Glutamatergic neuron (in vitro differentiated cells): ENCODE measurements at regions not wholly inside any gene's neighbourhood (a gene's known extent, or its start where the extent isn't known, plus 50 kb on each side); places are given as distances from the start of the nearest gene placed in this dataset.
"Not testable (repeated sequence)": the region's sequence is repeated elsewhere in the genome, so short reads cannot be mapped to it uniquely, and the experiment has no call there.

Experiments used
- DNase-seq: peaks from one replicate; pipeline ENCODE4 v3.0.0; 2022
- H3K27ac Mint-ChIP-seq: one replicate; pipeline ENCODE4 v1.8.0; 2020; ENCODE audit warnings: mild to moderate bottlenecking, mixed read lengths, inconsistent platforms; ENCODE audit not compliant: unreplicated experiment
- H3K27me3 Mint-ChIP-seq: one replicate; pipeline ENCODE4 v1.8.0; 2020; ENCODE audit warnings: mild to moderate bottlenecking, moderate library complexity, mixed read lengths, inconsistent platforms; ENCODE audit not compliant: unreplicated experiment
- H3K36me3 Mint-ChIP-seq: one replicate; pipeline ENCODE4 v1.8.0; 2020; ENCODE audit warnings: mild to moderate bottlenecking, mixed read lengths, inconsistent platforms; ENCODE audit not compliant: unreplicated experiment
- H3K4me1 Mint-ChIP-seq: one replicate; pipeline ENCODE4 v1.8.0; 2020; ENCODE audit warnings: mild to moderate bottlenecking, low read depth, mixed read lengths, inconsistent platforms; ENCODE audit not compliant: unreplicated experiment
- H3K4me3 Mint-ChIP-seq: one replicate; pipeline ENCODE4 v1.8.0; 2020; ENCODE audit warnings: mild to moderate bottlenecking, mixed read lengths, inconsistent platforms; ENCODE audit not compliant: unreplicated experiment
- H3K9me3 Mint-ChIP-seq: one replicate; pipeline ENCODE4 v1.8.0; 2020; ENCODE audit warnings: mild to moderate bottlenecking, moderate library complexity, mixed read lengths, inconsistent platforms; ENCODE audit not compliant: unreplicated experiment
- CTCF ChIP-seq: fragments of 200-600 bp; sonication (generic); IDR thresholded peaks from one replicate; pipeline ENCODE4 v1.5.0; 2021; ENCODE audit not compliant: partially characterized antibody, unreplicated experiment

- DNase-seq = no peak
- peaks cover 3% of the 10 kb centered on the region for H3K9me3 Mint-ChIP-seq
- no peaks in the 10 kb centered on the region for H3K27me3 Mint-ChIP-seq
- H3K4me3 Mint-ChIP-seq = no peak overlapping the region
- TF ChIP-seq CTCF = no peak
- no peak overlapping the region for H3K27ac Mint-ChIP-seq
- peaks cover 6% of the 10 kb centered on the region for H3K36me3 Mint-ChIP-seq
- no peaks in the 10 kb centered on the region for H3K4me1 Mint-ChIP-seq
These were observed 80.6 kb upstream of the BEND6 start for GRCh38 chr6:56874328-56874727.

GRCh38 chr6:56870053-56870452 lies 84.9 kb upstream of the BEND6 start:
- not testable (repeated sequence) for H3K27me3 Mint-ChIP-seq, H3K27ac Mint-ChIP-seq, DNase-seq

GRCh38 chr6:56869346-56869745 lies 85.6 kb upstream of the BEND6 start:
- TF ChIP-seq CTCF = no peak
- Mint-ChIP-seq H3K4me3 (no peak overlapping the region), H3K27me3 (peaks cover 1% of the 10 kb centered on the region), H3K4me1 (no peaks in the 10 kb centered on the region), H3K9me3 (no peaks in the 10 kb centered on the region), H3K36me3 (no peaks in the 10 kb centered on the region), H3K27ac (no peak overlapping the region)
- DNase-seq = no peak

More at GRCh38 chr6:56870053-56870452, 84.9 kb upstream of the BEND6 start:
- H3K4me1 Mint-ChIP-seq, H3K4me3 Mint-ChIP-seq, H3K36me3 Mint-ChIP-seq, H3K9me3 Mint-ChIP-seq: not testable (repeated sequence)

- Mint-ChIP-seq H3K36me3 (no peaks in the 10 kb centered on the region), H3K27me3 (peaks cover 1% of the 10 kb centered on the region), H3K9me3 (no peaks in the 10 kb centered on the region), H3K4me1 (no peaks in the 10 kb centered on the region), H3K27ac (no peak overlapping the region), H3K4me3 (no peak overlapping the region)
- TF ChIP-seq CTCF = no peak
- DNase-seq = no peak
These were observed 86.2 kb upstream of the BEND6 start for GRCh38 chr6:56868687-56869086.

- H3K4me3 Mint-ChIP-seq = no peak overlapping the region
- no peaks in the 10 kb centered on the region for H3K36me3 Mint-ChIP-seq
- peaks cover 3% of the 10 kb centered on the region for H3K4me1 Mint-ChIP-seq
- TF ChIP-seq CTCF = no peak
- no peaks in the 10 kb centered on the region for H3K9me3 Mint-ChIP-seq
- H3K27me3 Mint-ChIP-seq = peaks cover 1% of the 10 kb centered on the region
- no peak overlapping the region for H3K27ac Mint-ChIP-seq
- DNase-seq = no peak
These were observed 87.9 kb upstream of the BEND6 start for GRCh38 chr6:56866917-56867522.
